Suprapubic skin (tissue), 4 donors: ENCODE measurements at regions not wholly inside any gene's neighbourhood (a gene's known extent, or its start where the extent isn't known, plus 50 kb on each side); places are given as distances from the start of the nearest gene placed in this dataset.

Source experiments
- DNase-seq, 2 donors: peaks; one replicate each; pipeline ENCODE4 v3.0.0-alpha.2; 2019; ENCODE audit warnings: low spot score in 2 of 2
- H3K27ac ChIP-seq: fragments of 200-600 bp; sonication (generic); one replicate; pipeline ENCODE4 v1.5.1; 2019
- H3K27me3 ChIP-seq: fragments of 200-600 bp; sonication (generic); one replicate; pipeline ENCODE4 v1.5.1; 2019
- H3K36me3 ChIP-seq: fragments of 200-600 bp; sonication (generic); one replicate; pipeline ENCODE4 v1.5.1; 2019
- H3K4me1 ChIP-seq: fragments of 200-600 bp; sonication (generic); one replicate; pipeline ENCODE4 v1.5.1; 2019
- H3K4me3 ChIP-seq: fragments of 200-600 bp; sonication (generic); one replicate; pipeline ENCODE4 v1.5.1; 2019; ENCODE audit warnings: mild to moderate bottlenecking
- H3K9me3 ChIP-seq: fragments of 200-600 bp; sonication (generic); one replicate; pipeline ENCODE4 v1.5.1; 2019
- CTCF ChIP-seq, 2 donors: fragments of 200-600 bp in 1 of 2; fragments of 450-650 bp in 1 of 2; sonication (generic) in 1 of 2; IDR thresholded peaks; one replicate each; pipeline ENCODE4 v1.5.1; 2016 to 2019; ENCODE audit warnings: antibody characterized with exemption in 2 of 2, mild to moderate bottlenecking in 1 of 2, moderate library complexity in 1 of 2
- EP300 ChIP-seq: sonication (generic); formaldehyde crosslinking; IDR thresholded peaks from one replicate; pipeline ENCODE4 v1.6.1; 2017; ENCODE audit warnings: antibody characterized with exemption
- POLR2A ChIP-seq, 2 donors: fragments of 450-650 bp; IDR thresholded peaks; one replicate each; pipeline ENCODE4 v1.6.1; 2017; ENCODE audit warnings: antibody characterized with exemption in 2 of 2, mild to moderate bottlenecking in 2 of 2, moderate library complexity in 2 of 2
- POLR2AphosphoS5 ChIP-seq, 3 donors: sonication (generic); formaldehyde crosslinking; IDR thresholded peaks; one replicate each; pipeline ENCODE4 v1.6.1; 2017; ENCODE audit warnings: antibody characterized with exemption in 3 of 3
- WGBS: methylation state at CpG from one replicate; pipeline ENCODE4 v1.1.5; 2018; 5-methylcytosine and 5-hydroxymethylcytosine counted together

GRCh38 chrX:42708222-42708621 is 69.7 kb downstream of the PPP1R2C start:
- Histone ChIP-seq H3K4me3 (no peak overlapping the region), H3K27me3 (no peaks in the 10 kb centered on the region), H3K9me3 (no peaks in the 10 kb centered on the region), H3K27ac (no peak overlapping the region), H3K36me3 (no peaks in the 10 kb centered on the region), H3K4me1 (no peaks in the 10 kb centered on the region)
- TF ChIP-seq POLR2A (IDR thresholded peaks at IDR 0.05) (no peak), CTCF (IDR thresholded peaks at IDR 0.05) (no peak), EP300 (no peak), POLR2AphosphoS5 (IDR thresholded peaks at IDR 0.05) (no peak)
- 59% methylated on average over 2 of the region's 2 CpGs for WGBS
- no peak for DNase-seq

GRCh38 chrX:42707742-42708141 is 70.2 kb downstream of the PPP1R2C start:
- Histone ChIP-seq H3K4me1 (no peaks in the 10 kb centered on the region), H3K27ac (no peak overlapping the region), H3K36me3 (no peaks in the 10 kb centered on the region), H3K9me3 (no peaks in the 10 kb centered on the region), H3K27me3 (no peaks in the 10 kb centered on the region), H3K4me3 (no peak overlapping the region)
- no peak for TF ChIP-seq POLR2AphosphoS5 (IDR thresholded peaks at IDR 0.05)
- no peak for TF ChIP-seq POLR2A (IDR thresholded peaks at IDR 0.05)
- no peak for TF ChIP-seq CTCF (IDR thresholded peaks at IDR 0.05)
- no peak for TF ChIP-seq EP300
- DNase-seq, result no peak

- Histone ChIP-seq H3K36me3 (no peaks in the 10 kb centered on the region), H3K9me3 (no peaks in the 10 kb centered on the region), H3K4me1 (no peaks in the 10 kb centered on the region), H3K4me3 (no peak overlapping the region), H3K27me3 (no peaks in the 10 kb centered on the region), H3K27ac (no peak overlapping the region)
- DNase-seq, result no peak
- TF ChIP-seq EP300, result no peak
- TF ChIP-seq POLR2A (IDR thresholded peaks at IDR 0.05), result no peak
- no peak for TF ChIP-seq POLR2AphosphoS5 (IDR thresholded peaks at IDR 0.05)
- no peak for TF ChIP-seq CTCF (IDR thresholded peaks at IDR 0.05)
- 51% methylated on average over 2 of the region's 2 CpGs for WGBS
Measured at GRCh38 chrX:42704454-42704853, 73.5 kb downstream of the PPP1R2C start.

- H3K4me1 ChIP-seq, result no peaks in the 10 kb centered on the region
- TF ChIP-seq CTCF (IDR thresholded peaks at IDR 0.05), result no peak
- no peak for TF ChIP-seq POLR2A (IDR thresholded peaks at IDR 0.05)
- no peak for TF ChIP-seq POLR2AphosphoS5 (IDR thresholded peaks at IDR 0.05)
- H3K36me3 ChIP-seq, result no peaks in the 10 kb centered on the region
- H3K27ac ChIP-seq, result no peak overlapping the region
- H3K4me3 ChIP-seq, result no peak overlapping the region
- no peaks in the 10 kb centered on the region for H3K27me3 ChIP-seq
- DNase-seq, result no peak
- WGBS, result 55% methylated on average over 3 of the region's 3 CpGs
- no peaks in the 10 kb centered on the region for H3K9me3 ChIP-seq
Measured at GRCh38 chrX:42697544-42697943, 80.4 kb downstream of the PPP1R2C start.

GRCh38 chrX:42696536-42697124 is 81.3 kb downstream of the PPP1R2C start:
- no peak overlapping the region for H3K27ac ChIP-seq
- no peak overlapping the region for H3K4me3 ChIP-seq
- no peak for DNase-seq
- TF ChIP-seq EP300, result no peak
- no peak for TF ChIP-seq CTCF (IDR thresholded peaks at IDR 0.05)
- TF ChIP-seq POLR2AphosphoS5 (IDR thresholded peaks at IDR 0.05), result no peak
- no peak for TF ChIP-seq POLR2A (IDR thresholded peaks at IDR 0.05)
- no peaks in the 10 kb centered on the region for H3K9me3 ChIP-seq
- no peaks in the 10 kb centered on the region for H3K4me1 ChIP-seq
- H3K27me3 ChIP-seq, result no peaks in the 10 kb centered on the region
- WGBS, result 81% methylated on average over 3 of the region's 3 CpGs
- H3K36me3 ChIP-seq, result no peaks in the 10 kb centered on the region
